SK-N-SH treated with all-trans-retinoic acid at 6 μM for 48 hours (cell line): ENCODE measurements at regions not wholly inside any gene's neighbourhood (a gene's known extent, or its start where the extent isn't known, plus 50 kb on each side); places are given as distances from the start of the nearest gene placed in this dataset.

ENCODE experiments used
- ATAC-seq: fragments of 200-7000 bp; cut with Tn5 transposase; 3 replicates; pipeline ENCODE4 v1.9.1; 2020; ENCODE audit warnings: mild to moderate bottlenecking, moderate library complexity
- ARNTL ChIP-seq: fragments of 450-650 bp; formaldehyde crosslinking; IDR thresholded peaks from 2 replicates; pipeline ENCODE4 v1.5.0; 2020; ENCODE audit warnings: low read depth, mild to moderate bottlenecking, moderate library complexity, borderline replicate concordance
- BACH2 ChIP-seq: fragments of 250-450 bp; sonication (Bioruptor Pico); IDR thresholded peaks from 2 replicates; pipeline ENCODE4 v1.9.0; 2021; ENCODE audit warnings: mild to moderate bottlenecking, borderline replicate concordance
- CREB5 ChIP-seq: fragments of 250-450 bp; sonication (Bioruptor Pico); IDR thresholded peaks from 2 replicates; pipeline ENCODE4 v1.5.1; 2020; ENCODE audit warnings: low read depth, mild to moderate bottlenecking, moderate library complexity
- CSDC2 ChIP-seq: fragments of 250-450 bp; sonication (Bioruptor Pico); IDR thresholded peaks from 2 replicates; pipeline ENCODE4 v1.5.0; 2020; ENCODE audit warnings: mild to moderate bottlenecking, moderate library complexity
- CSRNP3 ChIP-seq: fragments of 250-450 bp; sonication (Bioruptor Pico); IDR thresholded peaks from 2 replicates; pipeline ENCODE4 v1.5.1; 2021; ENCODE audit warnings: mild to moderate bottlenecking, moderate library complexity
- GLIS3 ChIP-seq: fragments of 250-450 bp; sonication (Bioruptor Pico); IDR thresholded peaks from 2 replicates; pipeline ENCODE4 v1.5.0; 2020; ENCODE audit warnings: mild to moderate bottlenecking, moderate library complexity
- ISL1 ChIP-seq: fragments of 250-450 bp; sonication (Bioruptor Pico); IDR thresholded peaks from 2 replicates; pipeline ENCODE4 v2.1.2; 2022; ENCODE audit warnings: mild to moderate bottlenecking, moderate library complexity
- PATZ1 ChIP-seq: fragments of 250-450 bp; sonication (Bioruptor Pico); IDR thresholded peaks from 2 replicates; pipeline ENCODE4 v1.8.0; 2020; ENCODE audit warnings: mild to moderate bottlenecking, moderate library complexity, borderline replicate concordance
- POU6F1 ChIP-seq: fragments of 250-450 bp; sonication (Bioruptor Pico); IDR thresholded peaks from 2 replicates; pipeline ENCODE4 v1.8.0; 2021; ENCODE audit warnings: low read depth, mild to moderate bottlenecking, moderate library complexity, borderline replicate concordance
- RARB ChIP-seq: fragments of 250-450 bp; sonication (Bioruptor Pico); IDR thresholded peaks from 2 replicates; pipeline ENCODE4 v1.8.0; 2021; ENCODE audit warnings: mild to moderate bottlenecking, moderate library complexity
- SNAI2 ChIP-seq: fragments of 250-450 bp; sonication (Bioruptor Pico); IDR thresholded peaks from 2 replicates; pipeline ENCODE4 v1.5.0; 2020; ENCODE audit warnings: mild to moderate bottlenecking, moderate library complexity
- TOX ChIP-seq: fragments of 250-450 bp; sonication (Bioruptor Pico); IDR thresholded peaks from 2 replicates; pipeline ENCODE4 v1.8.0; 2021; ENCODE audit warnings: mild to moderate bottlenecking, moderate library complexity, borderline replicate concordance
- TSHZ2 ChIP-seq: fragments of 250-450 bp; sonication (Bioruptor Pico); IDR thresholded peaks from 2 replicates; pipeline ENCODE4 v1.5.0; 2020; ENCODE audit warnings: mild to moderate bottlenecking, moderate library complexity
- ZC3H10 ChIP-seq: fragments of 250-450 bp; sonication (Bioruptor Pico); IDR thresholded peaks from 2 replicates; pipeline ENCODE4 v1.5.1; 2021; ENCODE audit warnings: mild to moderate bottlenecking, moderate library complexity
- ZFP3 ChIP-seq: fragments of 250-450 bp; sonication (Bioruptor Pico); IDR thresholded peaks from 2 replicates; pipeline ENCODE4 v1.5.0; 2020; ENCODE audit warnings: mild to moderate bottlenecking, moderate library complexity
- ZFP30 ChIP-seq: fragments of 450-650 bp; formaldehyde crosslinking; IDR thresholded peaks from 2 replicates; pipeline ENCODE4 v1.5.0; 2022; ENCODE audit warnings: mild to moderate bottlenecking, moderate library complexity
- ZNF565 ChIP-seq: fragments of 450-650 bp; formaldehyde crosslinking; conservative IDR thresholded peaks from 2 replicates; pipeline ENCODE4 v1.5.0; 2020; ENCODE audit warnings: low read depth, mild to moderate bottlenecking, moderate library complexity
- ZNF70 ChIP-seq: fragments of 450-650 bp; formaldehyde crosslinking; IDR thresholded peaks from 2 replicates; pipeline ENCODE4 v1.5.0; 2020; ENCODE audit warnings: mild to moderate bottlenecking, moderate library complexity

GRCh38 chr3:176376531-176376930 is 820.8 kb downstream of the TBL1XR1 start (continued):
- TF ChIP-seq CREB5 (CRISPR knock-in tag) (no peak), ZNF70 (CRISPR knock-in tag) (no peak), ZNF565 (no peak)

- no peak for ATAC-seq
- no peak for TF ChIP-seq CSRNP3 (CRISPR knock-in tag)
- no peak for TF ChIP-seq RARB
- TF ChIP-seq CREB5 (CRISPR knock-in tag), result no peak
- TF ChIP-seq PATZ1 (CRISPR knock-in tag), result no peak
- no peak for TF ChIP-seq ISL1 (CRISPR knock-in tag)
- no peak for TF ChIP-seq SNAI2 (CRISPR knock-in tag)
- TF ChIP-seq TSHZ2 (CRISPR knock-in tag), result no peak
- no peak for TF ChIP-seq ZFP3
- TF ChIP-seq ZNF70 (CRISPR knock-in tag), result no peak
- TF ChIP-seq CSDC2 (CRISPR knock-in tag), result no peak
- TF ChIP-seq ARNTL, result no peak
- no peak for TF ChIP-seq ZFP30 (CRISPR knock-in tag)
- no peak for TF ChIP-seq BACH2 (CRISPR knock-in tag)
- no peak for TF ChIP-seq ZC3H10 (CRISPR knock-in tag)
- TF ChIP-seq, all 23 proteins: peak for 0
These were observed 821.8 kb downstream of the TBL1XR1 start for GRCh38 chr3:176375519-176375918.

- no peak for TF ChIP-seq ZFP30 (CRISPR knock-in tag)
- TF ChIP-seq ZNF565, result no peak
- TF ChIP-seq TSHZ2 (CRISPR knock-in tag), result no peak
- no peak for TF ChIP-seq ZFP3
- no peak for TF ChIP-seq CSDC2 (CRISPR knock-in tag)
- no peak for TF ChIP-seq GLIS3 (CRISPR knock-in tag)
- no peak for TF ChIP-seq ISL1 (CRISPR knock-in tag)
- TF ChIP-seq BACH2 (CRISPR knock-in tag), result no peak
- TF ChIP-seq TOX (CRISPR knock-in tag), result no peak
- TF ChIP-seq POU6F1, result no peak
- TF ChIP-seq ZC3H10 (CRISPR knock-in tag), result no peak
- ATAC-seq, result no peak
These were observed 835.0 kb downstream of the TBL1XR1 start for GRCh38 chr3:176362191-176362731.
